Skin of body (tissue), 1 donor: ENCODE measurements at regions not wholly inside any gene's neighbourhood (a gene's known extent, or its start where the extent isn't known, plus 50 kb on each side); places are given as distances from the start of the nearest gene placed in this dataset.

ENCODE experiments used
- DNase-seq: peaks from one replicate; lab custom pipeline; 2025; lab: John Stamatoyannopoulos, UW

- DNase-seq: no peak
Measured at GRCh38 chr10:4038000-4038399, 253.0 kb upstream of the KLF6 start.

GRCh38 chr10:4035599-4035945 is 250.6 kb upstream of the KLF6 start:
- no peak for DNase-seq

GRCh38 chr10:4034907-4035598 is 250.0 kb upstream of the KLF6 start:
- DNase-seq: peak; percentile 56

GRCh38 chr10:4033341-4033896 is 248.4 kb upstream of the KLF6 start:
- DNase-seq: no peak

GRCh38 chr10:4029866-4030265 is 244.9 kb upstream of the KLF6 start:
- DNase-seq: no peak

- no peak for DNase-seq
Measured at GRCh38 chr10:4028854-4029583, 244.0 kb upstream of the KLF6 start.

- DNase-seq: peak; percentile 29
Measured at GRCh38 chr10:4028027-4028471, 243.0 kb upstream of the KLF6 start.

- no peak for DNase-seq
Measured at GRCh38 chr10:4025339-4025738, 240.3 kb upstream of the KLF6 start.

- DNase-seq: no peak
Measured at GRCh38 chr10:4024516-4025245, 239.7 kb upstream of the KLF6 start.

GRCh38 chr10:4024027-4024426 is 239.0 kb upstream of the KLF6 start:
- no peak for DNase-seq

GRCh38 chr10:4022473-4022872 is 237.5 kb upstream of the KLF6 start:
- no peak for DNase-seq

- DNase-seq: no peak
Measured at GRCh38 chr10:4020631-4021030, 235.6 kb upstream of the KLF6 start.

GRCh38 chr10:4018054-4018511 is 233.1 kb upstream of the KLF6 start:
- DNase-seq: no peak

- no peak for DNase-seq
Measured at GRCh38 chr10:4017336-4017735, 232.3 kb upstream of the KLF6 start.

- no peak for DNase-seq
Measured at GRCh38 chr10:4016214-4016740, 231.3 kb upstream of the KLF6 start.

- DNase-seq: no peak
Measured at GRCh38 chr10:4013651-4014121, 228.7 kb upstream of the KLF6 start.

GRCh38 chr10:4012848-4013247 is 227.8 kb upstream of the KLF6 start:
- no peak for DNase-seq

GRCh38 chr10:4011136-4011812 is 226.3 kb upstream of the KLF6 start:
- DNase-seq: no peak

GRCh38 chr10:4008676-4009382 is 223.8 kb upstream of the KLF6 start:
- no peak for DNase-seq

GRCh38 chr10:4007771-4008170 is 222.8 kb upstream of the KLF6 start:
- DNase-seq: no peak
